Vagina (tissue), 2 donors: ENCODE measurements at regions not wholly inside any gene's neighbourhood (a gene's known extent, or its start where the extent isn't known, plus 50 kb on each side); places are given as distances from the start of the nearest gene placed in this dataset.

Experiments
- CTCF ChIP-seq, 3 experiments: fragments of 450-650 bp in 2 of 3; fragments of 200-600 bp in 1 of 3; sonication (generic) in 1 of 3; IDR thresholded peaks; one replicate each; pipeline ENCODE4 v1.5.1; 2017 to 2019; ENCODE audit warnings: antibody characterized with exemption in 3 of 3, mild to moderate bottlenecking in 2 of 3, moderate library complexity in 2 of 3
- POLR2AphosphoS5 ChIP-seq, 2 donors: sonication (generic); formaldehyde crosslinking; IDR thresholded peaks; one replicate each; pipeline ENCODE4 v1.9.0; 2017; ENCODE audit warnings: antibody characterized with exemption in 2 of 2, mild to moderate bottlenecking in 2 of 2, low read depth in 1 of 2; ENCODE audit not compliant: insufficient read depth in 1 of 2

- TF ChIP-seq CTCF (IDR thresholded peaks at IDR 0.05): no peak
- no peak for TF ChIP-seq POLR2AphosphoS5 (IDR thresholded peaks at IDR 0.05; ENCODE audit: insufficient read depth in 1 of 2, low read depth in 1 of 2)
Measured at GRCh38 chr1:8164670-8165069, 138.6 kb upstream of the ERRFI1 start.
